NCI-H1436 treated with DMSO at 0.1 percent for 48 hours (cell line): ENCODE measurements at regions not wholly inside any gene's neighbourhood (a gene's known extent, or its start where the extent isn't known, plus 50 kb on each side); places are given as distances from the start of the nearest gene placed in this dataset.

Experiments
- DNase-seq: peaks from one replicate; lab custom pipeline; 2025; lab: John Stamatoyannopoulos, UW

- peak; percentile 89 for DNase-seq
Observed at GRCh38 chr9:78601957-78602565, 305.1 kb downstream of the PSAT1 start.

- DNase-seq, result no peak
Observed at GRCh38 chr9:78605041-78606000, 308.4 kb downstream of the PSAT1 start.

- DNase-seq, result no peak
Observed at GRCh38 chr9:78606001-78606379, 309.1 kb downstream of the PSAT1 start.

GRCh38 chr9:78607853-78608252 is 310.9 kb downstream of the PSAT1 start:
- DNase-seq, result no peak

- DNase-seq, result peak; percentile 95
Observed at GRCh38 chr9:78609450-78609849, 312.5 kb downstream of the PSAT1 start.

- DNase-seq, result no peak
Observed at GRCh38 chr9:78612091-78612490, 315.2 kb downstream of the PSAT1 start.

GRCh38 chr9:78613006-78613405 is 316.1 kb downstream of the PSAT1 start:
- no peak for DNase-seq

GRCh38 chr9:78614892-78615291 is 318.0 kb downstream of the PSAT1 start:
- peak; percentile 34 for DNase-seq

- DNase-seq, result no peak
Observed at GRCh38 chr9:78615372-78615771, 318.4 kb downstream of the PSAT1 start.

- DNase-seq, result no peak
Observed at GRCh38 chr9:78618735-78619134, 321.8 kb downstream of the PSAT1 start.

GRCh38 chr9:78620303-78620702 is 323.4 kb downstream of the PSAT1 start:
- DNase-seq, result no peak

GRCh38 chr9:78620764-78621163 is 323.8 kb downstream of the PSAT1 start:
- DNase-seq, result peak; percentile 26

GRCh38 chr9:78622126-78622525 is 325.2 kb downstream of the PSAT1 start:
- no peak for DNase-seq

- DNase-seq, result no peak
Observed at GRCh38 chr9:78626971-78627370, 330.0 kb downstream of the PSAT1 start.

GRCh38 chr9:78630966-78631365 is 334.0 kb downstream of the PSAT1 start:
- DNase-seq, result no peak

GRCh38 chr9:78640728-78641127 is 343.8 kb downstream of the PSAT1 start:
- DNase-seq, result no peak

GRCh38 chr9:78644359-78644758 is 347.4 kb downstream of the PSAT1 start:
- DNase-seq, result no peak

GRCh38 chr9:78654324-78654723 is 357.4 kb downstream of the PSAT1 start:
- no peak for DNase-seq

- DNase-seq, result no peak
Observed at GRCh38 chr9:78663369-78663768, 366.4 kb downstream of the PSAT1 start.

- DNase-seq, result no peak
Observed at GRCh38 chr9:78664370-78664769, 367.4 kb downstream of the PSAT1 start.

GRCh38 chr9:78666818-78667414 is 370.0 kb downstream of the PSAT1 start:
- no peak for DNase-seq

- no peak for DNase-seq
Observed at GRCh38 chr9:78668148-78668832, 371.4 kb downstream of the PSAT1 start.
